ENCODE measurements at regions not wholly inside any gene's neighbourhood (a gene's known extent, or its start where the extent isn't known, plus 50 kb on each side); places are given as distances from the start of the nearest gene placed in this dataset.

DNA sequence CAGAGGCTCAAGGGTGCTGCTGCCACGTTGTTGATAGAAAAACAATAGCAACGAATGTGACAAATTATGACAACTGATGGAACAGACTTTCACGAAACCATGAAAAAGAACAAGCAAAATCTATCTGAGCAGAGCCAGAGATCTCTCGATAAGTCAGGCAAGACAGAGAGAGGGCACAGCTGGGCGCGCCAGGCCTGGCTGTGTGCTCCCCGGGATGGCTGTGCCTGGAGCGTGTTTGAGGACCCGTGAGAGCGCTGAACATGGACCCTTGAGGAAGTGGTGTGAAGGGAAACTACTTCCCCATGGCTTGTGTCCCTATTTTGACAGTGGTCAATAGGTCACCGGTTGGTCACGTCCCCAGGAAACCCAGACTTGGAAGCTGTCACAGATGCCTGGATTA lies 83.1 kb upstream of the FGF3 start:
- no peak overlapping the region for H3K27ac ChIP-seq
- TF ChIP-seq, protein P1, sequence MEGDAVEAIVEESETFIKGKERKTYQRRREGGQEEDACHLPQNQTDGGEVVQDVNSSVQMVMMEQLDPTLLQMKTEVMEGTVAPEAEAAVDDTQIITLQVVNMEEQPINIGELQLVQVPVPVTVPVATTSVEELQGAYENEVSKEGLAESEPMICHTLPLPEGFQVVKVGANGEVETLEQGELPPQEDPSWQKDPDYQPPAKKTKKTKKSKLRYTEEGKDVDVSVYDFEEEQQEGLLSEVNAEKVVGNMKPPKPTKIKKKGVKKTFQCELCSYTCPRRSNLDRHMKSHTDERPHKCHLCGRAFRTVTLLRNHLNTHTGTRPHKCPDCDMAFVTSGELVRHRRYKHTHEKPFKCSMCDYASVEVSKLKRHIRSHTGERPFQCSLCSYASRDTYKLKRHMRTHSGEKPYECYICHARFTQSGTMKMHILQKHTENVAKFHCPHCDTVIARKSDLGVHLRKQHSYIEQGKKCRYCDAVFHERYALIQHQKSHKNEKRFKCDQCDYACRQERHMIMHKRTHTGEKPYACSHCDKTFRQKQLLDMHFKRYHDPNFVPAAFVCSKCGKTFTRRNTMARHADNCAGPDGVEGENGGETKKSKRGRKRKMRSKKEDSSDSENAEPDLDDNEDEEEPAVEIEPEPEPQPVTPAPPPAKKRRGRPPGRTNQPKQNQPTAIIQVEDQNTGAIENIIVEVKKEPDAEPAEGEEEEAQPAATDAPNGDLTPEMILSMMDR (conservative IDR thresholded peaks at IDR 0.05), result no peak
- TF ChIP-seq ZFX (IDR thresholded peaks at IDR 0.05), result no peak

DNA sequence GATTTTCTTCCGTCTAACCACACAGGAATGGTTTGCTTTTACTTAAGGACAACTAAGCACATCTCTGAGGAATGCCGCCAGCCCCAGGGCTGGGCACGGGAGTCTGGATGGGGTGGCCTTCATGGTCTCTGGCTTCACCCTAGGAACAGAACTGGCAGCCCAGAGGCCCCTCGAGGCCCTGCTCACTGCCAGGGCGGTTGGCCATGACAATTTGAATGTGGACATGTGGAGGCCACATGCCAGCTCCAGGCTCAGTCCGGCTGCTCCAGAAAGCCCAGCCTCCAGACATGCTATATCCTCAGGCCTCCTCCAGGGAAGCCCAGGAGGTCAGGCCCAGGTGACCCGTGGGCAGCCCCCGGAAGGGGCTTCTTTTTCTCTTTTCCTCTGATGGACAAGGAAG lies 84.0 kb upstream of the FGF3 start:
- H3K27ac ChIP-seq, result no peak overlapping the region
- TF ChIP-seq, protein P1 (conservative IDR thresholded peaks at IDR 0.05), result no peak
- TF ChIP-seq ZFX (IDR thresholded peaks at IDR 0.05), result no peak

DNA sequence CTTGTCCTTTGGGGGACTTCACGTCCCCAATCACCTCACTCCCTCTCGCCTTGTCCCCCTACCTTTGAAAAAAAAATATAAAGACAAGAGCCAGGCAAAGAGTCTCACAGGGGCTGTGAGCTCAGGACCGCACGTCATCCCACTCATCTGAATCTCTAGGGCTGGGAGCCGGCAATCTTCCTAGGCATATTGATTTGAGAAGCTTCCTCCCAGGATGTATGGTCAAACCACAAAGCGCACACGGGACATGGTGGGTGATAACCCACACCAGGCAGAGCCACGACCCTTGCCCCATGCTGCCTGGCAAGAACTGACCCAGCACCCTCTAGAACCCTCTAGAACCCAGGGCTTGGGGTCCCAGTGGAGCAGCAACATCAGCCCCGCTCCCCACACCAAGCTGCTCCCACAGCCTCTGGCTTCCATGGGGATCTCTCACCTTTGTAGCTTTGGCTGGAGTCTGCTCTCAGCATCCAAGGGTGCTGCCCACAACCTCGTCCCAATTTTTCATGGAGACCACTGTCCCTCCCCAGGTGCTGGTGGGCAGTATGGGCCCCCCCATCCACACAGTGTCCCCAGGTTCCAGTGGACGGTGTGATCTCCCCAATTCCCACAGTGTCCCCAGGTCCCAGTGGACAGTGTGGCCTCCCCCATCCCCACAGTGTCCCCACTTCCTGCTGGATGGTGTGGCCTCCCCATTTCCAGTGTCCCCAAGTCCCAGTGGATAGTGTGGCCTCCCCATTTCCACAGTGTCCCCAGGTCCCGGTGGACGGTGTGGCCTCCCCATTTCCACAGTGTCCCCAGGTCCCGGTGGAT lies 85.2 kb upstream of the FGF3 start:
- no peak overlapping the region for H3K27ac ChIP-seq
- TF ChIP-seq, protein P1 (conservative IDR thresholded peaks at IDR 0.05), result no peak
- no peak for TF ChIP-seq ZFX (IDR thresholded peaks at IDR 0.05)

DNA sequence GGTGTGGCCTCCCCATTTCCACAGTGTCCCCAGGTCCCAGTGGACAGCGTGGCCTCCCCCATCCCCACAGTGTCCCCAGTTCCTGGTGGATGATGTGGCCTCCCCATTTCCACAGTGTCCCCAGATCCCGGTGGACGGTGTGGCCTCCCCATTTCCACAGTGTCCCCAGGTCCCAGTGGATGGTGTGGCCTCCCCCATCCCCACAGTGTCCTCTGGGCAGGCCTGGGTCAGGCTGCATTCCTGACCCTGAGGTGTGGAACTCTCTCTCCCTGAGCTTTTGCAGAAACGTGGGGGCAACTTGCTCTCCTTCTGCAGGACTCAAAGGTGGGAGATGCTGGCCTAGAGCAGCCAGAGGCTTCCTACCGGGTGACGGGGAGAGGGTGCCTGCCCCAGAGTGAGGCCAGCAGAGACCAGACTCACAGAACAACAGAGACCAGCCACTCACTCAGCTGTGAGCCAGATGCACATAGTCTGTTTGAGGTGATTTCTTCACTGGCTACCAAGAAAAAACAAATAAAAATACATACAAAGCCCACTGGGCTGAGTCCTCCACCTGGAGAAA lies 85.8 kb upstream of the FGF3 start:
- no peak overlapping the region for H3K27ac ChIP-seq
- TF ChIP-seq ZFX (IDR thresholded peaks at IDR 0.05), result no peak
- TF ChIP-seq, protein P1 (conservative IDR thresholded peaks at IDR 0.05), result no peak

DNA sequence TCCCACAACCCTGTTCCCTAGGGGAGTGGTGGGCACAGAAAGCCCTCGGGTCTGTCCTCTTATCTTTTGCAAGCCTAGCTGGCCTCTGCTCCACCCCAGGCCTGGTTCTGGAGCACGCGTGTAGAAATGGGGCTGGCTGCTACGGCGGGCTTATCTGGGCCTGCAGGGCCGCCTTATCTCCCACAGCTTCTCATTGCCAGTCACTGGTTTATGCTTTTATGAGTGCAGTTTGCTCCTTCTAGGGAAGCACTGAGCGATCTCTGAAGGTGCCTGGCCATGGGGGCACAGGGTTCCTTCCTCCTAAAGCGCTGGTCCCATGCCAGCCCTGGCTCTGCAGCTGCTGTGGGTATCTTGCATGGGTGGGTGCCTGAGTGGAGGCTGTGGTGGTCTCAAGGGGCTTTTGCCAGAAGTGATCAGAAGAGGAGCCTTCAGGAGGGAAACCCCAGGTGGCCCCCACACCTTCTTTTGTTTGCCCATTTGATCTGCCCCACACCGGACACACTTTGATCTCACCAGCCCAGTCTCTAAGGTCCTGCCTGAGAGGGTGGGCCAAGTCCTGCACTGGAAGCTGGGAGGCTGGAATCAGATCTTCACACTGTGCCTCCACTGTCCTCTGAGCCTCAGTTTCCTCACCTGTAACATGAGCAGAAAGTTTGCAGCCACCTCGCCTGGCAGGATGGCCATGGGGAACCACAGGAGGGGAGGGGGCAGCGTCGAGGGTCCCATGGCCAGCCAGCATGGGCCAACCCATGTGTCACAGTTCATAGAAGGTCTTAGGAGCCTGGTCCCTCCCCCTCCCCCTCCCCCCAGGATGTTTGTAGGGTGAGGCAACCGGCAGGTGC lies 86.6 kb upstream of the FGF3 start:
- TF ChIP-seq ZFX (IDR thresholded peaks at IDR 0.05), result no peak
- TF ChIP-seq, protein P1 (conservative IDR thresholded peaks at IDR 0.05), result no peak
- H3K27ac ChIP-seq, result no peak overlapping the region

DNA sequence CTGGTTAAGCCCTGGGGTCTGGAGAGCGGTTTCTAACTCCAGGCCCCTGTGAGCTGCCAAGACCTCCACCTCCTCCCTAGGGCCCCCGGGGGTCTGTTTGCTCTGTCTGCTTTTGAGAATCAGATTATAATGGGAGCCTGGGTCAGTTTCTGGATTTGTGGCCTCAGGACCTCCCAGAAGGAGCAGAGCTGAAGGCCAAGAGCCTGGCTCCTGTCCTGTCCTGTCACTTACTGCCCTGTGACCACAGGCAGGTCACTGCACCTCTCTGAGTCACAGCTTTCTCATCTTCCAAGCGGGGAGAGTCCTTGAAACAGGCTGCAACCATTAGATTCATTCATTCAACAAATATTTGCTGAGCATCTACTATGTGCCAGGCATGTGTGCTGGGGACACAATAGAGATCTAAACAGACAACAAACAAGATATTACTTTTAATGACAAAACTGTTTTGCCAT lies 87.3 kb upstream of the FGF3 start:
- H3K27ac ChIP-seq, result no peak overlapping the region
- TF ChIP-seq, protein P1 (conservative IDR thresholded peaks at IDR 0.05), result no peak
- TF ChIP-seq ZFX (IDR thresholded peaks at IDR 0.05), result no peak

DNA sequence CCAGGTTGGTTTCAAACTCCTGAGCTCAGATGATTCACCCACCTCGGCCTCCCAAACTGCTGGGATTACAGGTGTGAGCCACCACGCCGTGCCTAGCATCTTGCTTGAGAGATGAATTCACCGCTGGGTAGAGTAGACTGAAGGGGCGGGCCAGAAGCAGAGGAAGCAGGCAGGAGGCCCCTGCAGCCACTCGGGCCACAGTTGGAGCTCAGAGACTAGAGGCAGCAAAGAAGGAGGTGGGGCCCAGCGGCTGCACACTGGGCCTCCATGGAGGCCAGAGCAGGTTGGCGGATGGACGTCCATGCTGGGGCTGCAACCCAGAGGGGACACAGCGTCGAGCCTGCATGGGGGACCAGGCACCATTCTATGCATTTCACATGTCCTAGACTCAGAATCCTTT lies 88.4 kb upstream of the FGF3 start:
- no peak overlapping the region for H3K27ac ChIP-seq
- TF ChIP-seq, protein P1 (conservative IDR thresholded peaks at IDR 0.05), result no peak

All from C4-2B (cell line).